ENCODE measurements at regions not wholly inside any gene's neighbourhood (a gene's known extent, or its start where the extent isn't known, plus 50 kb on each side); places are given as distances from the start of the nearest gene placed in this dataset.

GRCh38 chr17:54814371-54814770, 86.3 kb upstream of the TOM1L1 start:
- TF ChIP-seq, protein P1, sequence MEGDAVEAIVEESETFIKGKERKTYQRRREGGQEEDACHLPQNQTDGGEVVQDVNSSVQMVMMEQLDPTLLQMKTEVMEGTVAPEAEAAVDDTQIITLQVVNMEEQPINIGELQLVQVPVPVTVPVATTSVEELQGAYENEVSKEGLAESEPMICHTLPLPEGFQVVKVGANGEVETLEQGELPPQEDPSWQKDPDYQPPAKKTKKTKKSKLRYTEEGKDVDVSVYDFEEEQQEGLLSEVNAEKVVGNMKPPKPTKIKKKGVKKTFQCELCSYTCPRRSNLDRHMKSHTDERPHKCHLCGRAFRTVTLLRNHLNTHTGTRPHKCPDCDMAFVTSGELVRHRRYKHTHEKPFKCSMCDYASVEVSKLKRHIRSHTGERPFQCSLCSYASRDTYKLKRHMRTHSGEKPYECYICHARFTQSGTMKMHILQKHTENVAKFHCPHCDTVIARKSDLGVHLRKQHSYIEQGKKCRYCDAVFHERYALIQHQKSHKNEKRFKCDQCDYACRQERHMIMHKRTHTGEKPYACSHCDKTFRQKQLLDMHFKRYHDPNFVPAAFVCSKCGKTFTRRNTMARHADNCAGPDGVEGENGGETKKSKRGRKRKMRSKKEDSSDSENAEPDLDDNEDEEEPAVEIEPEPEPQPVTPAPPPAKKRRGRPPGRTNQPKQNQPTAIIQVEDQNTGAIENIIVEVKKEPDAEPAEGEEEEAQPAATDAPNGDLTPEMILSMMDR (conservative IDR thresholded peaks at IDR 0.05; ENCODE audit: low read depth, low read length): no peak
- TF ChIP-seq EZH2 (IDR thresholded peaks at IDR 0.05; ENCODE audit: low read length, unreplicated experiment): no peak
